ENCODE measurements at regions not wholly inside any gene's neighbourhood (a gene's known extent, or its start where the extent isn't known, plus 50 kb on each side); places are given as distances from the start of the nearest gene placed in this dataset.

DNA sequence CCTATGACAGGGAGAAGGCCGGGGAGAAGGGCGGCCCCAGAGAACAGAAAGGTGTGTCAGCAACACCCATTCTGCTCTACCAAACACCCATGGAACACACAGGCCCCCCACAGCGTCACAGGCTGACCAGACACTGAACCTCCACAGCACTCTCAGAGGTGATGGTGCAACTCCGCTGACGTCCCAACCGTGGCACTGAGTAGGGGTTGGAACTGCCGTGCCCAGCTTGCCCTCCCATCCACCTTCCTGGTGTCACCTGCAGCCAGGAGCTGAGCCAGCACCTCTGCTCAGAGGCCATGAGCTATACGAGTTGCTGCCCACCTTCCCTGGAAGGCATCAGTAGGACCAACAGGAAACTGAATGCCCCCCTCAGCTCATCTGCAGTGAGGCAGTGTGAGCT lies 412.9 kb upstream of the SALL3 start:
- no peak for TF ChIP-seq POLR2AphosphoS5 (IDR thresholded peaks at IDR 0.05)
- TF ChIP-seq, protein P1, sequence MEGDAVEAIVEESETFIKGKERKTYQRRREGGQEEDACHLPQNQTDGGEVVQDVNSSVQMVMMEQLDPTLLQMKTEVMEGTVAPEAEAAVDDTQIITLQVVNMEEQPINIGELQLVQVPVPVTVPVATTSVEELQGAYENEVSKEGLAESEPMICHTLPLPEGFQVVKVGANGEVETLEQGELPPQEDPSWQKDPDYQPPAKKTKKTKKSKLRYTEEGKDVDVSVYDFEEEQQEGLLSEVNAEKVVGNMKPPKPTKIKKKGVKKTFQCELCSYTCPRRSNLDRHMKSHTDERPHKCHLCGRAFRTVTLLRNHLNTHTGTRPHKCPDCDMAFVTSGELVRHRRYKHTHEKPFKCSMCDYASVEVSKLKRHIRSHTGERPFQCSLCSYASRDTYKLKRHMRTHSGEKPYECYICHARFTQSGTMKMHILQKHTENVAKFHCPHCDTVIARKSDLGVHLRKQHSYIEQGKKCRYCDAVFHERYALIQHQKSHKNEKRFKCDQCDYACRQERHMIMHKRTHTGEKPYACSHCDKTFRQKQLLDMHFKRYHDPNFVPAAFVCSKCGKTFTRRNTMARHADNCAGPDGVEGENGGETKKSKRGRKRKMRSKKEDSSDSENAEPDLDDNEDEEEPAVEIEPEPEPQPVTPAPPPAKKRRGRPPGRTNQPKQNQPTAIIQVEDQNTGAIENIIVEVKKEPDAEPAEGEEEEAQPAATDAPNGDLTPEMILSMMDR (IDR thresholded peaks at IDR 0.05 in 8 of 11, conservative IDR thresholded peaks at IDR 0.05 in 3 of 11), result no peak
- no peak for TF ChIP-seq POLR2A (IDR thresholded peaks at IDR 0.05)

Measured in spleen (tissue), 7 donors.